GM18873 (cell line): ENCODE measurements at regions not wholly inside any gene's neighbourhood (a gene's known extent, or its start where the extent isn't known, plus 50 kb on each side); places are given as distances from the start of the nearest gene placed in this dataset.

Experiments
- ATAC-seq: cut with Tn5 transposase; IDR thresholded peaks from one replicate; pipeline ENCODE4 v1.9.1; 2021; ENCODE audit warnings: mild to moderate bottlenecking, moderate library complexity, moderate number of reproducible peaks; ENCODE audit not compliant: unreplicated experiment, low FRiP score

GRCh38 chr3:117661818-117662095 lies 952.2 kb downstream of the TUSC7 start:
- ATAC-seq, result no peak

- ATAC-seq, result no peak
Observed at GRCh38 chr3:117665296-117665695, 955.7 kb downstream of the TUSC7 start.

DNA sequence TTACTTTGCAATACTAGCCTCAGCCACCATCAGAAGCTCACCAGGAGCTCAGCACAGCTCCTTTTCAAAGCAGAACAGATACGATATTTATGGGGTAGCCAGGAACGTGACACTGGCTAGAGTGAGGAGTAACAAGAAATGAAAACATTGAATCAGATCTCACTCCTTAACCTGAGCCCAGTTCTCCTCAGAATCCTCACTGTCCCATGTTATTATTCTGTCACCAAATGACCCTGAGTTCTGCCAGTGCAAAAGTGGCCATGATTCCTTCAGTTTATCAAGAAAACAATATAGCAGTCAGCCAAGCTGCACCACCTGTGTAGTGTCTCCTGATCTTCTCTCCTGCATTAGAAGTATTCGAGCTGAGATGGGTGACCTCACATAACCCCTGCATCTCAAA lies 956.7 kb downstream of the TUSC7 start:
- no peak for ATAC-seq

GRCh38 chr3:117666812-117667211 lies 957.2 kb downstream of the TUSC7 start:
- ATAC-seq, result no peak

DNA sequence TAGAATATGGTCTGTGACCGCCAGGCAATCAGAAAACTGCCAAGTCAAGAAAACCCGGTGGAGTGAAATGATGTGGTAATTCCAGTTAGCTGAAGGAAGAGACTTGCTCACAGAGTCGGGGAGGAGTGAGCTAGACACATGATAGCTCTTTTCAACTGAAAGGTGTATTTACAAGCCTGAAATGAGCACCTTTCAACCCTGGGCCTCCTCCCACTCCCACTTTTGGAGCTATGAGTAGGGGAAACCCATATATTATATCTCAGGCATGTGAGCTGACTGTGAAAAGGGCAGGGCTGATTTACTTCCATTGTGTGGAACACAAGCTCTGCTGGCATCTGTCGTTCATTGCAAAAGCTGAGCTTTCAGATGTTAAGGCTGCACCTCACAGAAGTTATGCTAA lies 960.2 kb downstream of the TUSC7 start:
- ATAC-seq, result no peak

- no peak for ATAC-seq
Observed at GRCh38 chr3:117671722-117672318, 962.2 kb downstream of the TUSC7 start.

DNA sequence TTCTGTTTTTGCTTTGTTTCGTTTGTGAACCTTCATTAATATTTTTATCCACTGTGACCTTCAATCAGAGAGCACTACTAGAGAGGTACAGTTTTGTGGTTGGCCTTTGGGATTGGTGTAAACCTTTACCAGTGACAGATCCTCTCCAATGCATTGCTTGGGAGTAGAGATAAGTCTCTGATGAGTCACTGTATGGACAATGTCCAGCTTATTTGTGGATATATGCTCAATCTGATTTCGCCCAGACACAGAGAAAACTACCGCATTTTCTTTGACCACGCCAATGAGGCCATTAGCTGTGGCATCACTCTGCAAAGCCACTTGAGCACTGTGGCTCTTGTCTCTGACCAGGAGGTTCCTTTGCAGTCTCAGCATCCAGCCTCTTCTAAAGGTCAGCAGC lies 964.7 kb downstream of the TUSC7 start:
- ATAC-seq, result no peak

DNA sequence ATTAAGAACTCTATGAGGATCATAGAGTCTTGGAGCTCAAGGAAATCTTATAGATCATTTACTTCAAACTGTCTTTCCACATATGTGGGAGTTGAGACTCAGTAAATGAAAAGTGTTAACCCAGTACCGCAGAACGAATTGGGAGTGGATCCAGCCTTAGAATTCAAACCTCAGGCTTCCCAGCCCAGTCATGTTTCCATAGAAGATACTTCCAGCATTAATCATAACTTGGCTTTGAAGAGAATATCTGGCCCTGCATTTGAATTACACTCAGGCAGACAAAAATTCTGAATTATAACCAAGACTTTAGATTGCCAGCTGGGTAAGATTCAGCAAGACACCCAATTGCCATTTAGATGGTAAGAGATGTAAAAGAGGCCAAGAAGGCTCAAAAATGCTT lies 972.0 kb downstream of the TUSC7 start:
- no peak for ATAC-seq

GRCh38 chr3:117687096-117687495 lies 977.5 kb downstream of the TUSC7 start:
- no peak for ATAC-seq

GRCh38 chr3:117688583-117688982 lies 979.0 kb downstream of the TUSC7 start:
- no peak for ATAC-seq

DNA sequence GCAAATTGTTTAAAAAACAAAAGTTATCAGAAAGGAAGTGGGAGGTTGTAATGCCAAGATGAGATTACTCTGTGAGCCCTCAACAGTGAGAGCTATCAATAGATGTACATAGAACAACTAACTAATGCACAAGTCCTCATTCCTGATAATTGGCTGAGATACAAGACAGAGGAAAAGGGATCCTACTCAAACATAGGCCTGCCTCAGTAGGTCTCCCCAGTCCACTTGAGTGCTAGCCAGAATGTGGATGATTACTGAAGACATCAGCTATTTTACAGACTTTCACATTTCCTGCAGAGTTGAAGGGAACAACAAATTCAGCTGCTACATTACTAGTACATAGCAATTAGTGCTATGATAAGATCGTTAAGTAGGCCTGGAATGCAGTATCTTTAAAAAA lies 981.9 kb downstream of the TUSC7 start:
- ATAC-seq, result no peak

- ATAC-seq, result no peak
Observed at GRCh38 chr3:117692416-117692995, 982.9 kb downstream of the TUSC7 start.

- no peak for ATAC-seq
Observed at GRCh38 chr3:117695321-117695720, 985.7 kb downstream of the TUSC7 start.

GRCh38 chr3:117695871-117696645 lies 986.5 kb downstream of the TUSC7 start:
- ATAC-seq, result no peak

- no peak for ATAC-seq
Observed at GRCh38 chr3:117696851-117697407, 987.4 kb downstream of the TUSC7 start.

GRCh38 chr3:117699058-117699457 lies 989.5 kb downstream of the TUSC7 start:
- no peak for ATAC-seq

DNA sequence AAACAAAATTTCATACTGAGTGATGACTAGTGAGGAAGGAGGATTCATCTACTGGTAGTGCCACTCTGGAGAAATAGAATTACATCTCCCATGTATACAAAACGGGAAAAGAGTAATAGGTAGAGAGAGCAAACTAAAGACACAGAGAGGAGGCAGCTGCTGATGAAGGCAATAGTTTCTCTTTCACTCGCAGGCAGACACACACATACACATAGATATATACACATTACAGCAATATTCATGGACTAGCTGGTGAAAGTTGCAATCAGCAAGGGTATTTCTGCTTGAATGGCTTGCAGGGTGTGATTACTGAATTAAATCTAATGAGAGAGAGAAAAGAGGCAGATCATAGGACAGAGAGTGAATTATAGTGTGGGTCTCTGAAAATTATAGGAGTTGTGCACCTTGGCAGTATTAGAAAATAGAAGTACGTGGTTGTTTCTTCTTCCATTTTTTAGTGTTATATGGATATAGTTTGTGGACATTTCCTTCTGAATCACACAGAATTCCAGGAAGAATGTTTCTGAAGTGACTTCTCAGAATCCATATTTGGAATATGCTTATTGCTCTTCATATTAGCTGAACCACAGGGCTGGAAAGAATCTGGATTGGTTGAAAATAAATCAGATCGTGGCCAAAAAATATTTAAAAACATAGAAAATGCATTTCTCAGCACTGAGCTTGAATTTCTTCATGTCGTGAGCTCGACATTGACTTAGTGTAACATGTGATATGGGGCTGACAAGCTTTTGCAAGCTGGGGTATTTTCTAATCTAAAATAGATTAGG lies 991.2 kb downstream of the TUSC7 start:
- no peak for ATAC-seq

GRCh38 chr3:117705011-117705410 lies 995.4 kb downstream of the TUSC7 start:
- no peak for ATAC-seq

DNA sequence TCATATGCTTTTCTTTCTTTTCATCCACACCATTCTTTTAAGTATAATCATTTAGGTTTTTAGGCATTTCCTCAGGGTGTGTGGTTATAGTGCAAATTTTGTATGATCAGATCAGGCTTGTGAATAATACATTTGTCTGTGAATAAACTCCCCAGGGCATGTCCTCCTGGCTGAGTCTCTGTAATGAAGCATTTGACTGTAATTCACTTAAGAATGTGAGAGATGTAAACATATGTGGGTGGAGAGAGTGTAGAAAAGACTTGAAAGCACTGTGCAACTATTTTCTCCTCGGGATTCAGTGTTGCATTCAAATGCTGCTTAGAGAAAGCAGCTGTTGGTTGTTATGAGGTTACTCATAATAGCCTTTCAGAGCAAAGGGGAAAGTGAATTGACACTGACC lies 996.5 kb downstream of the TUSC7 start:
- ATAC-seq, result no peak

DNA sequence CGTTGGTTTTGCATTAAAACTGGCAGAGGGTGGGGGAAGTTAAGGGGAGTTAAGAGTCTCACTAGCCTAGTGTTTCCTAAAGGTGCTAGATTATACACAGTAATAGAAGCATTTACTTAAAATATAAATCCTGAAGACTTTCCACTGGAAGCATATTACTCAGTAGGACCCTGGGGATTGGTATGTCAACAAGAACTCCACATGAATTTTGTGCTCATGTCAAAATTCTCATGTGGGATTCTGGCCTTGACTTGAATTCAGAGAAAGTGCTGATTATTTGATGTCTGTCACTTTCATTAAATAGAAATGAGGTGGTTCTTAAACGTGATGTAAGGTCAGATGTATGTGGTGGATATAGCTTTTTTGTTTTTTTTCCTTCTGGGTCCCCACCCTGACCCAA lies 997.2 kb downstream of the TUSC7 start:
- no peak for ATAC-seq

GRCh38 chr3:117708601-117709000 lies 999.0 kb downstream of the TUSC7 start:
- ATAC-seq, result no peak
